ENCODE measurements at regions not wholly inside any gene's neighbourhood (a gene's known extent, or its start where the extent isn't known, plus 50 kb on each side); places are given as distances from the start of the nearest gene placed in this dataset.

GRCh38 chr1:109834951-109835350 is 71.2 kb upstream of the EPS8L3 start:
- no peak overlapping the region for H3K4me3 ChIP-seq
- H3K27me3 ChIP-seq, result no peaks in the 10 kb centered on the region
- H3K4me1 ChIP-seq, result no peaks in the 10 kb centered on the region
- H3K9me3 ChIP-seq, result no peaks in the 10 kb centered on the region
- in situ Hi-C loops (cut with MboI; ENCODE audit: low sequenced_read_pairs in 4 of 4), result no loop called here
- DNase-seq (no peak), ATAC-seq (no peak)
- H3K36me3 ChIP-seq, result no peaks in the 10 kb centered on the region
- TF ChIP-seq POLR2A (IDR thresholded peaks at IDR 0.05), result no peak
- no peak for TF ChIP-seq CTCF (IDR thresholded peaks at IDR 0.05 in 4 of 5, conservative IDR thresholded peaks at IDR 0.05 in 1 of 5)
- no peak overlapping the region for H3K27ac ChIP-seq
- intact Hi-C loops (cut with DNase I; ENCODE audit: low total_unique reads), result no loop called here

GRCh38 chr1:109832945-109833344 is 69.2 kb upstream of the EPS8L3 start:
- in situ Hi-C loops (cut with MboI; ENCODE audit: low sequenced_read_pairs in 4 of 4) (no loop called here), intact Hi-C loops (cut with DNase I; ENCODE audit: low total_unique reads) (no loop called here)
- Histone ChIP-seq H3K36me3 (no peaks in the 10 kb centered on the region), H3K27ac (no peak overlapping the region), H3K4me3 (no peak overlapping the region), H3K27me3 (no peaks in the 10 kb centered on the region), H3K4me1 (no peaks in the 10 kb centered on the region), H3K9me3 (no peaks in the 10 kb centered on the region)
- DNase-seq (no peak), ATAC-seq (no peak)
- TF ChIP-seq CTCF (IDR thresholded peaks at IDR 0.05 in 4 of 5, conservative IDR thresholded peaks at IDR 0.05 in 1 of 5), result no peak
- TF ChIP-seq POLR2A (IDR thresholded peaks at IDR 0.05), result no peak

GRCh38 chr1:109828756-109829505 is 65.2 kb upstream of the EPS8L3 start:
- intact Hi-C loops (cut with DNase I; ENCODE audit: low total_unique reads) (no loop called here), in situ Hi-C loops (cut with MboI; ENCODE audit: low sequenced_read_pairs in 4 of 4) (no loop called here)
- Histone ChIP-seq H3K27ac (no peak overlapping the region), H3K36me3 (no peaks in the 10 kb centered on the region), H3K9me3 (no peaks in the 10 kb centered on the region), H3K4me3 (no peak overlapping the region), H3K4me1 (peaks cover 9 to 15% of the 10 kb centered on the region in 2 donors), H3K27me3 (no peaks in the 10 kb centered on the region)
- no peak for DNase-seq
- no peak for TF ChIP-seq POLR2A (IDR thresholded peaks at IDR 0.05)
- TF ChIP-seq CTCF (IDR thresholded peaks at IDR 0.05 in 4 of 5, conservative IDR thresholded peaks at IDR 0.05 in 1 of 5), result no peak
- ATAC-seq, result no peak

- intact Hi-C loops (cut with DNase I; ENCODE audit: low total_unique reads), result no loop called here
- no peak overlapping the region for H3K4me3 ChIP-seq
- no peaks in the 10 kb centered on the region for H3K27me3 ChIP-seq
- TF ChIP-seq CTCF (IDR thresholded peaks at IDR 0.05 in 4 of 5, conservative IDR thresholded peaks at IDR 0.05 in 1 of 5), result no peak
- TF ChIP-seq POLR2A (IDR thresholded peaks at IDR 0.05), result no peak
- H3K36me3 ChIP-seq, result no peaks in the 10 kb centered on the region
- no peaks in the 10 kb centered on the region for H3K9me3 ChIP-seq
- DNase-seq, result no peak
- in situ Hi-C loops (cut with MboI; ENCODE audit: low sequenced_read_pairs in 4 of 4), result no loop called here
- H3K27ac ChIP-seq, result no peak overlapping the region
- no peak for ATAC-seq
- H3K4me1 ChIP-seq, result peaks cover 16 to 25% of the 10 kb centered on the region in 2 donors
These were observed 64.3 kb upstream of the EPS8L3 start for GRCh38 chr1:109827986-109828385.

- no peak for DNase-seq
These were observed 63.7 kb upstream of the EPS8L3 start for GRCh38 chr1:109827466-109827865.

More at GRCh38 chr1:109827466-109827865, 63.7 kb upstream of the EPS8L3 start:
- H3K9me3 ChIP-seq, result no peaks in the 10 kb centered on the region
- no peak overlapping the region for H3K27ac ChIP-seq
- no peak for ATAC-seq
- H3K27me3 ChIP-seq, result no peaks in the 10 kb centered on the region
- H3K4me1 ChIP-seq, result peaks cover 21 to 30% of the 10 kb centered on the region in 2 donors
- no peaks in the 10 kb centered on the region for H3K36me3 ChIP-seq
- in situ Hi-C loops (cut with MboI; ENCODE audit: low sequenced_read_pairs in 4 of 4), result no loop called here
- TF ChIP-seq CTCF (IDR thresholded peaks at IDR 0.05 in 4 of 5, conservative IDR thresholded peaks at IDR 0.05 in 1 of 5), result no peak
- TF ChIP-seq POLR2A (IDR thresholded peaks at IDR 0.05), result no peak
- no peak overlapping the region for H3K4me3 ChIP-seq
- intact Hi-C loops (cut with DNase I; ENCODE audit: low total_unique reads), result no loop called here
